ENCODE measurements at regions not wholly inside any gene's neighbourhood (a gene's known extent, or its start where the extent isn't known, plus 50 kb on each side); places are given as distances from the start of the nearest gene placed in this dataset.

DNA sequence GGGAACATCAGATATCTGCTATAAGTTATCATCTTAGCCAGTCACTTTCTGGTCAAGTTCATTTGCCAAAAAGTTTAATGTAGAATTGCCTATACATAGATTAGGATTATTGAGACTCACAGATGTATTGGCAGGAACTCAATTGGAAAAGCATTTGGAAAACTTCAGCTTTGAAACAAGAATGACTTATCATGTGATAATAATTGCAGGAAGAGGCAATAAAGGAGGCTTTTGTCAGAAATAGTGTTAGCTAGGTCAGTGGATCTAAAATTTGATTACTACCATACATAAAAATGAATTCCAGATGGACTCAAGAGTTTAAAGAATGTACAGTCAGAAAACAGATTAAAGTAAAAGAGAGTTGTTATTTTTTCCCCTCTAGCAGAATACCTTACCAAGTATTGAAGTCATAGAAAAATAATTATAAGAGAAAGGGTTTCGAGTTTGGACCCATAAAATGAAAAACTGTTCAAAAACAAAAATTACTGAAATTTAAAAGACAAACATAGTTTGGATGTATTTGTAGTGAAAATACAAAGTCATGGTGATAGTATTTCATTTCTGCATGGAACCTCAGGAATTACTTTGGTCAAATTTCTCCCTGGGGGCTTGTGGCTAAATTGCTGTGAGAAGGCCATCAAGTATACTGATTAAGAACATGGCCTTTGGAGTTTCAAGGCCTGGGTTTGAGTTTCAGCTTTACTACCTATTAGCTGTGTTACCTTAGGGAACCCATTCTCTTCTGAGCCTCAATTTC lies 159.9 kb downstream of the TMEM38B start:
- TF ChIP-seq POLR2AphosphoS5 (IDR thresholded peaks at IDR 0.05; ENCODE audit: borderline replicate concordance, low read depth, low read length) (no peak), EZH2 (IDR thresholded peaks at IDR 0.05) (no peak), FOXP2 (optimal IDR thresholded peaks at IDR 0.05; ENCODE audit: control extremely low read depth, extremely low read length, insufficient read depth) (no peak)

Data from SK-N-MC (cell line).